ENCODE measurements at regions not wholly inside any gene's neighbourhood (a gene's known extent, or its start where the extent isn't known, plus 50 kb on each side); places are given as distances from the start of the nearest gene placed in this dataset.
"Not testable (repeated sequence)": the region's sequence is repeated elsewhere in the genome, so short reads cannot be mapped to it uniquely, and the experiment has no call there.

DNA sequence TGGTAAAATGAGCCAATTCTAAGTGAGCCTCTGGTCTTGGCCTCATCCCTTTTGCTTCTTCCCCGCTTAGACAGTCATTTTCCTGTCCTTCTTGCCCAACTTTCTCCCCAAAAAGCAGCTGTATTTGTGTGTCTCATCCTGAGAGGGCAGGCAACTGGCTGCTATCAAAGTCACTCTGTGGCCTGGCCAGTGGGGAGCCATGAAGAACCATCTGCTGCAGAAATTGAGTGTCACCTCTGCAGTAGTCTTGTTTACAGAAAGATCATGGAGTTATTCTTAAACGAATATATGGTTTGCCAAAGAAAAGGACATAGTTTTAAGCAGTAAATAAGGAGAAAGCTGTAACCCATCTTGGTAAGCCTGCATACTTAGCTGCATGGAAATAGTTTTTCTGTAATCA, 233.6 kb upstream of the ELAVL2 start:
- intact Hi-C loops (cut with micrococcal nuclease), result no loop called here
- DNase-seq (no peak), ATAC-seq (ENCODE audit: low read depth) (no peak)
- H3K9me3 ChIP-seq (ENCODE audit: control extremely low read depth in 1 of 3, control insufficient read depth in 2 of 3, insufficient read depth in 1 of 3, low read length in 2 of 3), result no peaks in the 10 kb centered on the region
- no peaks in the 10 kb centered on the region for H3K4me1 Mint-ChIP-seq
- H3K79me2 ChIP-seq (ENCODE audit: control insufficient read depth, insufficient read depth, low read length), result no peaks in the 10 kb centered on the region
- no peak overlapping the region for H3K9ac ChIP-seq (ENCODE audit: low read length)
- no peak overlapping the region for H3K4me3 Mint-ChIP-seq
- no peak overlapping the region for H3K4me3 ChIP-seq (ENCODE audit: control extremely low read depth in 1 of 5, extremely low read depth in 1 of 5, insufficient read depth in 1 of 5, low read depth in 2 of 5, low read length in 4 of 5)
- no peak overlapping the region for H3K27ac ChIP-seq (ENCODE audit: low read length in 2 of 2)
- CTCF ChIA-PET, result no interaction called here
- WGBS (ENCODE audit: insufficient coverage), result 63% methylated on average over 2 of the region's 2 CpGs
- no peaks in the 10 kb centered on the region for H3K27me3 Mint-ChIP-seq
- no peaks in the 10 kb centered on the region for H3K9me3 Mint-ChIP-seq (ENCODE audit: insufficient read depth)
- TF ChIP-seq EZH2 (IDR thresholded peaks at IDR 0.05; ENCODE audit: borderline replicate concordance, insufficient read depth, low read depth, low read length, poor library complexity, severe bottlenecking), result no peak
- TF ChIP-seq, protein P1, sequence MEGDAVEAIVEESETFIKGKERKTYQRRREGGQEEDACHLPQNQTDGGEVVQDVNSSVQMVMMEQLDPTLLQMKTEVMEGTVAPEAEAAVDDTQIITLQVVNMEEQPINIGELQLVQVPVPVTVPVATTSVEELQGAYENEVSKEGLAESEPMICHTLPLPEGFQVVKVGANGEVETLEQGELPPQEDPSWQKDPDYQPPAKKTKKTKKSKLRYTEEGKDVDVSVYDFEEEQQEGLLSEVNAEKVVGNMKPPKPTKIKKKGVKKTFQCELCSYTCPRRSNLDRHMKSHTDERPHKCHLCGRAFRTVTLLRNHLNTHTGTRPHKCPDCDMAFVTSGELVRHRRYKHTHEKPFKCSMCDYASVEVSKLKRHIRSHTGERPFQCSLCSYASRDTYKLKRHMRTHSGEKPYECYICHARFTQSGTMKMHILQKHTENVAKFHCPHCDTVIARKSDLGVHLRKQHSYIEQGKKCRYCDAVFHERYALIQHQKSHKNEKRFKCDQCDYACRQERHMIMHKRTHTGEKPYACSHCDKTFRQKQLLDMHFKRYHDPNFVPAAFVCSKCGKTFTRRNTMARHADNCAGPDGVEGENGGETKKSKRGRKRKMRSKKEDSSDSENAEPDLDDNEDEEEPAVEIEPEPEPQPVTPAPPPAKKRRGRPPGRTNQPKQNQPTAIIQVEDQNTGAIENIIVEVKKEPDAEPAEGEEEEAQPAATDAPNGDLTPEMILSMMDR (IDR thresholded peaks at IDR 0.05), result no peak
- POLR2A ChIA-PET, result no interaction called here
- no peaks in the 10 kb centered on the region for H3K36me3 ChIP-seq (replicated peaks in 1 of 2; ENCODE audit: control extremely low read depth in 1 of 2, control insufficient read depth in 1 of 2, extremely low read depth in 1 of 2, insufficient read depth in 2 of 2, low read length in 1 of 2)
- no peaks in the 10 kb centered on the region for H4K20me1 ChIP-seq (ENCODE audit: control insufficient read depth, insufficient read depth, low read length, poor library complexity, severe bottlenecking)
- H3K4me1 ChIP-seq (ENCODE audit: control insufficient read depth in 2 of 2, insufficient read depth in 2 of 2, low read length in 2 of 2), result no peaks in the 10 kb centered on the region
- H3K27me3 ChIP-seq (replicated peaks in 1 of 4; ENCODE audit: control extremely low read depth in 1 of 4, control insufficient read depth in 3 of 4, insufficient read depth in 4 of 4, low read length in 3 of 4), result no peaks in the 10 kb centered on the region
- no peak overlapping the region for H3K4me2 ChIP-seq (replicated peaks; ENCODE audit: low read depth, low read length, poor library complexity, severe bottlenecking)
- no peak overlapping the region for H3K27ac Mint-ChIP-seq
- no peak overlapping the region for H2AFZ ChIP-seq (ENCODE audit: insufficient read depth, low read depth, low read length, poor library complexity, severe bottlenecking)

DNA sequence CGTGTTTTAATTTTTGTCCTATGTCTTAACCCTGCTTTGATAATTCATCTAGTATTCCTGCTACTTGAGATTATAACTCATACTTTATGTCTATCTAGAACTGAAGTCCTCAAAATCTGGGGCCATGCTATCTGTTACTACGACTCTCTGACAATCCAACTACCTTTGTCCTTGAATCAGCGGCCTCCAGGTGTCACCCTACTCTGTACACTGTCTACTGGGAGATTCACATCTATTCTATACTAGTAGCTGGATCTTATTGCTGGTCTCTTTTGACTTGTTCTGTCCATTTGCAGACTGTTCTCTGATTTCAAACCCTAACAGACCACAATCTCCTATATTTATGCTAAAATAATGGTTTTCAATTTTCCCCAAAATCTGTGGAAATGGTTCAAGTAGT, 225.5 kb upstream of the ELAVL2 start:
- Histone ChIP-seq H3K27me3 (replicated peaks in 1 of 4; ENCODE audit: control extremely low read depth in 1 of 4, control insufficient read depth in 3 of 4, insufficient read depth in 4 of 4, low read length in 3 of 4) (no peaks in the 10 kb centered on the region), H3K4me1 (ENCODE audit: control insufficient read depth in 2 of 2, insufficient read depth in 2 of 2, low read length in 2 of 2) (no peaks in the 10 kb centered on the region), H3K9ac (ENCODE audit: low read length) (no peak overlapping the region), H4K20me1 (ENCODE audit: control insufficient read depth, insufficient read depth, low read length, poor library complexity, severe bottlenecking) (no peaks in the 10 kb centered on the region), H2AFZ (ENCODE audit: insufficient read depth, low read depth, low read length, poor library complexity, severe bottlenecking) (no peak overlapping the region), H3K36me3 (replicated peaks in 1 of 2; ENCODE audit: control extremely low read depth in 1 of 2, control insufficient read depth in 1 of 2, extremely low read depth in 1 of 2, insufficient read depth in 2 of 2, low read length in 1 of 2) (no peaks in the 10 kb centered on the region), H3K4me3 (ENCODE audit: control extremely low read depth in 1 of 5, extremely low read depth in 1 of 5, insufficient read depth in 1 of 5, low read depth in 2 of 5, low read length in 4 of 5) (no peak overlapping the region), H3K27ac (ENCODE audit: low read length in 2 of 2) (no peak overlapping the region), H3K9me3 (ENCODE audit: control extremely low read depth in 1 of 3, control insufficient read depth in 2 of 3, insufficient read depth in 1 of 3, low read length in 2 of 3) (no peaks in the 10 kb centered on the region), H3K4me2 (replicated peaks; ENCODE audit: low read depth, low read length, poor library complexity, severe bottlenecking) (no peak overlapping the region), H3K79me2 (ENCODE audit: control insufficient read depth, insufficient read depth, low read length) (no peaks in the 10 kb centered on the region)
- POLR2A ChIA-PET, result no interaction called here
- Mint-ChIP-seq H3K4me1 (no peaks in the 10 kb centered on the region), H3K9me3 (ENCODE audit: insufficient read depth) (peaks cover 4% of the 10 kb centered on the region), H3K27ac (no peak overlapping the region), H3K4me3 (no peak overlapping the region), H3K27me3 (no peaks in the 10 kb centered on the region)
- CTCF ChIA-PET, result no interaction called here
- ATAC-seq (ENCODE audit: low read depth) (no peak), DNase-seq (no peak)
- 65% methylated on average over 2 of the region's 3 CpGs for WGBS (ENCODE audit: insufficient coverage)
- intact Hi-C loops (cut with micrococcal nuclease), result no loop called here
- TF ChIP-seq, protein P1 (IDR thresholded peaks at IDR 0.05), result no peak
- no peak for TF ChIP-seq EZH2 (IDR thresholded peaks at IDR 0.05; ENCODE audit: borderline replicate concordance, insufficient read depth, low read depth, low read length, poor library complexity, severe bottlenecking)

DNA sequence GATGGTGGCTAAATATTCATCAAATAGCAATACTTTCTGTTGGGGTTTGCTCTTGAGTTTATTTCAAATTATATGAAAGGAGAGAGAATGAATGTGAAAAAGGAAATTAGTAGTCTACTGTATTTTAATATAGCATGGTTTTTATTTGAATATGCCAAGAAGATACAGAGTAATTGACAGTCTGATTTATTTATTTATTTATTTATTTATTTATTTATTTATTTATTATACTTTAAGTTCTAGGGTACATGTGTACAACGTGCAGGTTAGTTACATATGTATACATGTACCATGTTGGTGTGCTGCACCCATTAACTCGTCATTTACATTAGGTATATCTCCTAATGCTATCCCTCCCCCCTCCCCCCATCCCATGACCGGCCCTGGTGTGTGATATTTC, 224.2 kb upstream of the ELAVL2 start:
- H3K79me2 ChIP-seq (ENCODE audit: control insufficient read depth, insufficient read depth, low read length); H3K9me3 Mint-ChIP-seq (ENCODE audit: insufficient read depth); H3K4me2 ChIP-seq (replicated peaks; ENCODE audit: low read depth, low read length, poor library complexity, severe bottlenecking); H3K27me3 Mint-ChIP-seq; H3K4me3 Mint-ChIP-seq; intact Hi-C loops (cut with micrococcal nuclease); DNase-seq; H3K4me3 ChIP-seq (ENCODE audit: control extremely low read depth in 1 of 5, extremely low read depth in 1 of 5, insufficient read depth in 1 of 5, low read depth in 2 of 5, low read length in 4 of 5); H3K4me1 ChIP-seq (ENCODE audit: control insufficient read depth in 2 of 2, insufficient read depth in 2 of 2, low read length in 2 of 2); H3K4me1 Mint-ChIP-seq; H3K9ac ChIP-seq (ENCODE audit: low read length); H3K9me3 ChIP-seq (ENCODE audit: control extremely low read depth in 1 of 3, control insufficient read depth in 2 of 3, insufficient read depth in 1 of 3, low read length in 2 of 3); H4K20me1 ChIP-seq (ENCODE audit: control insufficient read depth, insufficient read depth, low read length, poor library complexity, severe bottlenecking); H3K27ac ChIP-seq (ENCODE audit: low read length in 2 of 2); H3K36me3 ChIP-seq (replicated peaks in 1 of 2; ENCODE audit: control extremely low read depth in 1 of 2, control insufficient read depth in 1 of 2, extremely low read depth in 1 of 2, insufficient read depth in 2 of 2, low read length in 1 of 2); H3K27ac Mint-ChIP-seq; H2AFZ ChIP-seq (ENCODE audit: insufficient read depth, low read depth, low read length, poor library complexity, severe bottlenecking); POLR2A ChIA-PET; CTCF ChIA-PET; ATAC-seq (ENCODE audit: low read depth); H3K27me3 ChIP-seq (replicated peaks in 1 of 4; ENCODE audit: control extremely low read depth in 1 of 4, control insufficient read depth in 3 of 4, insufficient read depth in 4 of 4, low read length in 3 of 4): not testable (repeated sequence)
- 100% methylated on average over 1 of the region's 3 CpGs for WGBS (ENCODE audit: insufficient coverage)
